Activated CD8-positive, alpha-beta memory T cell treated with anti-CD3 and anti-CD28 coated beads, Interleukin-2, amount 10 ng/mL, durations not matched to agents 7 days and 5 days (primary cell): ENCODE measurements at regions not wholly inside any gene's neighbourhood (a gene's known extent, or its start where the extent isn't known, plus 50 kb on each side); places are given as distances from the start of the nearest gene placed in this dataset.
"Not testable (repeated sequence)": the region's sequence is repeated elsewhere in the genome, so short reads cannot be mapped to it uniquely, and the experiment has no call there.

Source experiments
- ATAC-seq: fragments of 150-1000 bp; cut with Tn5 transposase; one replicate; pipeline ENCODE4 v1.10.0; 2021; ENCODE audit warnings: moderate library complexity
- CTCF ChIA-PET: fragments of 350-600 bp; sonication (Branson Sonifier 250); formaldehyde crosslinking; loops from one replicate; lab custom pipeline; 2021; ENCODE audit warnings: antibody characterized with exemption; lab: Charles Lee
- DNase-seq: peaks from one replicate; pipeline ENCODE4 v3.0.0-alpha.2; 2020
- H3K27ac Mint-ChIP-seq: one replicate; pipeline ENCODE4 v1.8.0; 2021; ENCODE audit warnings: mild to moderate bottlenecking, mixed read lengths
- H3K27me3 Mint-ChIP-seq: one replicate; pipeline ENCODE4 v1.8.0; 2021; ENCODE audit warnings: mixed read lengths
- H3K36me3 Mint-ChIP-seq: one replicate; pipeline ENCODE4 v1.8.0; 2021; ENCODE audit warnings: mild to moderate bottlenecking, mixed read lengths
- H3K4me1 Mint-ChIP-seq: one replicate; pipeline ENCODE4 v1.8.0; 2021; ENCODE audit warnings: mixed read lengths
- H3K4me3 Mint-ChIP-seq: one replicate; pipeline ENCODE4 v1.8.0; 2021; ENCODE audit warnings: mild to moderate bottlenecking, moderate library complexity, mixed read lengths
- H3K9me3 Mint-ChIP-seq: one replicate; pipeline ENCODE4 v1.8.0; 2022; ENCODE audit warnings: low read depth, mixed read lengths

GRCh38 chr1:43035821-43036741 lies 77.4 kb upstream of the SLC2A1 start:
- no peak for DNase-seq
- no peaks in the 10 kb centered on the region for H3K9me3 Mint-ChIP-seq
- H3K4me1 Mint-ChIP-seq, result peaks cover 20% of the 10 kb centered on the region
- H3K27me3 Mint-ChIP-seq, result no peaks in the 10 kb centered on the region
- no peaks in the 10 kb centered on the region for H3K36me3 Mint-ChIP-seq
- H3K4me3 Mint-ChIP-seq, result no peak overlapping the region
- H3K27ac Mint-ChIP-seq, result no peak overlapping the region
- CTCF ChIA-PET, result interaction anchor here (1.2 to 1.4 kb wide), 2 partner anchors 25 to 112 kb away, joined by 3 read pairs; no protein-coding TSS in a partner anchor
- no peak for ATAC-seq

- ATAC-seq (peak; percentile 66), DNase-seq (peak; percentile 41)
- Mint-ChIP-seq H3K4me1 (peaks cover 20% of the 10 kb centered on the region), H3K27me3 (no peaks in the 10 kb centered on the region), H3K36me3 (no peaks in the 10 kb centered on the region), H3K9me3 (no peaks in the 10 kb centered on the region), H3K4me3 (no peak overlapping the region), H3K27ac (peak overlapping the region; percentile 81)
- CTCF ChIA-PET, result interaction anchor here (1.0 to 1.4 kb wide), 3 partner anchors 9 to 111 kb away, joined by 3 read pairs; no protein-coding TSS in a partner anchor
These were observed 76.1 kb upstream of the SLC2A1 start for GRCh38 chr1:43034778-43035177.

DNA sequence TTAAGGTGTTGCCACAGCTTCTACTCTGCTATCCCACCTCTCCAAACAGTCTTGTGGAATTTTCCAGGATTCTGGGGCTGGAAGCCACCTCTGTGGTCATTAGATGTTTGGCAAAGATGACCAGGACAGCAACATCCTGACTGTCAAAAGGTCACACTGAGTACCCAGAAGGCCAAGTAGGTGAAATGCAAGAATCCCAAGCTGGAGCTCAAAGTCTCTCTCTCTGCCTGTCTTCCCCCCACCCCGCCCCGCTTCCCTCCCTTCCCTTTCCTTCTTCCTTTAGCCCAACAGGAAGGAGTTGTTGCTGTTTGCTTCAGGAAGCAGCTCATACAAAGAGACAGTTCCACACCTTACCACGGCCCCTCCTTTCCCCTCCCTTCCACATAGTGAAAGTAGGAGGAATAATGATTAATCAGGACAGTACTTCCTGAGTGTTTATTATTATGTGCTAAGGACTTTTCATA lies 75.6 kb upstream of the SLC2A1 start:
- H3K4me1 Mint-ChIP-seq, result peaks cover 20% of the 10 kb centered on the region
- H3K4me3 Mint-ChIP-seq, result no peak overlapping the region
- CTCF ChIA-PET, result interaction anchor here (1.0 to 1.4 kb wide), 2 partner anchors 9 to 27 kb away, joined by 3 read pairs; no protein-coding TSS in a partner anchor
- ATAC-seq (peak; percentile 16), DNase-seq (no peak)
- H3K27ac Mint-ChIP-seq, result peak overlapping the region; percentile 81
- H3K27me3 Mint-ChIP-seq, result no peaks in the 10 kb centered on the region
- H3K9me3 Mint-ChIP-seq, result no peaks in the 10 kb centered on the region
- H3K36me3 Mint-ChIP-seq, result no peaks in the 10 kb centered on the region

DNA sequence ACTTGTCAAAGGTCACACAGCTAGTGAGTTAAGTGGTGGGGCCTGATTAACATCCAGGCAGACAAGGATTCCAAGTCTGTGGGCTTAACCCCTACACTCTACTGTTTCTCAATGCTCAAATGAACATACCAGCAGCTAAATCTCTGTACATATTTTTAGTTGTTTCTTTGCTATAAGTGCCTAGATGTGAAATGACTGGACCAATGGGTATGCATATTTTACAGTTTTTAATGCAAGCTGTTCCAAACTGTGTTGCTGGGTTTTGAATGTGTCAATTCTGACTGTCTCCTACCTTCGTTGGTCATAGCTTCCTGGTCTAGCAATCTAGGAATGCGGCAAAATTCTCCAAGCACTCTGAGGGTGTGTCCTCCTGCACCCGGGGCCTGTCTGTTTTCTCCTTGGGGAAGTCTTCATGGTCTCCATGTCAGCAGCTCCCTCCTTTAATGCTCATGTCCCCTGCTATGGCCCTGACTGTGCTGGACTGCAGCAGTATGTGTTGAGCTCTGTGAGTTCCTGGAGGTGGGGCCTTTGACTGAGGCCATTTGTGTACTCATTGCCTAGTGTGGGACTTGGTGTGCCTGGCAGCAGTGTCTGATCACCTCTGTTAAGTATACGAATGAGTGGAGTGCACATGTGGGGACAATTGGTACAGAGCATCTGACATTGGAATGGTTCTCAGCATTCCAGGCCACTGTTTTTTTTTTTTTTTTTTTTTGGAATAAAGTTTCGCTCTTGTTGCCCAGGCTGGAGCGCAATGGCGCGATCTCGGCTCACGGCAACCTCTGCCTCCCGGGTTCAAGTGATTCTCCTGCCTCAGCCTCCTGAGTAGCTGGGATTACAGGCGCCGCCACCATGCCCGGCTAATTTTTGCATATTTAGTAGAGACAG lies 72.9 kb upstream of the SLC2A1 start:
- H3K4me3 Mint-ChIP-seq, result no peak overlapping the region
- ATAC-seq, result no peak
- no peaks in the 10 kb centered on the region for H3K9me3 Mint-ChIP-seq
- H3K27ac Mint-ChIP-seq, result no peak overlapping the region
- H3K4me1 Mint-ChIP-seq, result peaks cover 15% of the 10 kb centered on the region
- CTCF ChIA-PET, result interaction anchor here (0.9 kb wide), 1 partner anchor 10 kb away, joined by 3 read pairs; no protein-coding TSS in a partner anchor
- H3K36me3 Mint-ChIP-seq, result no peaks in the 10 kb centered on the region
- DNase-seq, result no peak
- peaks cover 6% of the 10 kb centered on the region for H3K27me3 Mint-ChIP-seq

DNA sequence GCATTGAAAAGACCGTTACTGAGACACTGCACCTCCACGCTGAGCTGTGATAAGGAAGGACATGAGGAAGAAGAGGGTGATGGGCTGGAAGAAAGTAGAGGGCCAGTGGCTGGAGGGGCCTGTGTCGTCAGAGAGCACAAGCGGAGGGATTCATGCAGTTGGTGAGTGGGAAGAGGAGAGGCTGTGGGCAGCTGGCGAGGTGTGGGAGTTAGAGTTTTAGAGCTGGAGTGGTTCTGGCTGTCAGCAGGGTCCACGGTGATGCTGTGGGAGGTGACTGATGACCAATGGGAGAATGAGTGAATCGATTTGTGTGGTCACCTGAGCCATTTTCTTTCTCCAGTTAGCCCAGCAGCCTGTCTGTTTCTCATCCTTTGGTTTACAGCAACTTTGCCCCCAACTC lies 66.2 kb upstream of the SLC2A1 start:
- Mint-ChIP-seq H3K36me3 (no peaks in the 10 kb centered on the region), H3K27me3 (peaks cover 6% of the 10 kb centered on the region), H3K27ac (no peak overlapping the region), H3K4me1 (no peaks in the 10 kb centered on the region), H3K9me3 (no peaks in the 10 kb centered on the region), H3K4me3 (no peak overlapping the region)
- DNase-seq, result no peak
- CTCF ChIA-PET, result interaction anchor here (0.6 kb wide), 1 partner anchor 51 kb away, joined by 3 read pairs; no protein-coding TSS in a partner anchor
- no peak for ATAC-seq

- H3K27me3 Mint-ChIP-seq, result peaks cover 2% of the 10 kb centered on the region
These were observed 63.1 kb upstream of the SLC2A1 start for GRCh38 chr1:43021547-43022474.

DNA sequence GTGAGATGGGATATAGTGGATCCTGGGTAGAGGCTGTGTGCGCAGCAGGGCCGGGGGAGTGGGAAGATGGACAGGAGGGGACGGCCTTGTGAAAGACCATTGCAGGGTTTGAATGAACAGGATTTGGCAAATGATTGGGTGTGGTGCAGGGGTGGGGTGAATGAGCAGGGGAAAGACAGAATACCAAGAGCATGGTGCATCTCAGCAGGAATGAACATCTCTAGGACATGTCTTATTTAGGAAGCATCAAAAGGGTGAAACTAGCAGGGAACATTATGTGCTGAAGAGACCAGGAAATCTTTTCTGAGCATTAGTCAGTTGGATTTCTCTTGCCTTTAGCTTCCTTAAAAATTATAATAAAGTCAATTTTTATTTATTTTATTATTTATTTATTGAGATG lies 60.6 kb upstream of the SLC2A1 start:
- Mint-ChIP-seq H3K9me3 (no peaks in the 10 kb centered on the region), H3K27ac (no peak overlapping the region), H3K4me3 (no peak overlapping the region)

More at GRCh38 chr1:43021547-43022474, 63.1 kb upstream of the SLC2A1 start:
- Mint-ChIP-seq H3K4me3 (no peak overlapping the region), H3K9me3 (no peaks in the 10 kb centered on the region), H3K27ac (no peak overlapping the region), H3K4me1 (no peaks in the 10 kb centered on the region), H3K36me3 (no peaks in the 10 kb centered on the region)
- no peak for DNase-seq
- CTCF ChIA-PET, result interaction anchor here (0.8 kb wide), 1 partner anchor 10 kb away, joined by 3 read pairs; no protein-coding TSS in a partner anchor
- no peak for ATAC-seq

DNA sequence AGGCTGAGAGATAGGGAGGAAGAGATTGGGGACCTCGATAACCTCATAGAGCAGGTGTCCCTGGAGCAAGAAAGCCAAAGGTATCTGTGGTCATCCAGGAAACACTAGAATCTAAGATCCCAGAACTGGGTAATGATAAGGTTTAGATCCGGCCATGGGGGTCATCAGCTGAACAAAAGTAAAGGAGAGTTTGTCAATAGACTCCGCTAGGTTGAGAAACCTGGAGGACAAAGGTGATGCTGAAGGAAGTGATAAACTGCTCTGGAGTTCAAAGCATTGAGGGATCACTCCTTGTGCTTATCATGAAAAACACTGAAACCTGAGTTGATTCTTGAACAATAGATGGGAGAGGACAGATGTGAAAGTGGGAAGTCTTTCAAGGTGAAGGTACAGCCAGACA lies 59.5 kb upstream of the SLC2A1 start:
- peaks cover 18% of the 10 kb centered on the region for H3K27me3 Mint-ChIP-seq
- DNase-seq (no peak), ATAC-seq (no peak)
- CTCF ChIA-PET, result no interaction called here
- no peaks in the 10 kb centered on the region for H3K9me3 Mint-ChIP-seq
- H3K36me3 Mint-ChIP-seq, result no peaks in the 10 kb centered on the region
- no peak overlapping the region for H3K27ac Mint-ChIP-seq
- no peak overlapping the region for H3K4me3 Mint-ChIP-seq
- no peaks in the 10 kb centered on the region for H3K4me1 Mint-ChIP-seq

More for the DNA sequence above, 60.6 kb upstream of the SLC2A1 start:
- H3K4me1 Mint-ChIP-seq, result no peaks in the 10 kb centered on the region
- H3K27me3 Mint-ChIP-seq, result peaks cover 9% of the 10 kb centered on the region
- no peak for ATAC-seq
- no peaks in the 10 kb centered on the region for H3K36me3 Mint-ChIP-seq
- CTCF ChIA-PET, result no interaction called here
- DNase-seq, result no peak

GRCh38 chr1:43015269-43015668 lies 56.6 kb upstream of the SLC2A1 start:
- H3K4me1 Mint-ChIP-seq, result peaks cover 6% of the 10 kb centered on the region
- H3K27ac Mint-ChIP-seq, result no peak overlapping the region
- no peaks in the 10 kb centered on the region for H3K9me3 Mint-ChIP-seq
- peaks cover 30% of the 10 kb centered on the region for H3K27me3 Mint-ChIP-seq
- DNase-seq (no peak), ATAC-seq (no peak)
- no peaks in the 10 kb centered on the region for H3K36me3 Mint-ChIP-seq
- CTCF ChIA-PET, result interaction anchor here (0.6 kb wide), 1 partner anchor 270 kb away, joined by 3 read pairs; no protein-coding TSS in a partner anchor
- no peak overlapping the region for H3K4me3 Mint-ChIP-seq

- not testable (repeated sequence) for H3K27ac Mint-ChIP-seq, H3K4me1 Mint-ChIP-seq, H3K4me3 Mint-ChIP-seq, ATAC-seq, H3K9me3 Mint-ChIP-seq, H3K36me3 Mint-ChIP-seq, DNase-seq
- CTCF ChIA-PET, result interaction anchor here (0.6 kb wide), 1 partner anchor 269 kb away, joined by 3 read pairs; no protein-coding TSS in a partner anchor
- H3K27me3 Mint-ChIP-seq, result peaks cover 30% of the 10 kb centered on the region
These were observed 55.9 kb upstream of the SLC2A1 start for GRCh38 chr1:43014579-43014978.

DNA sequence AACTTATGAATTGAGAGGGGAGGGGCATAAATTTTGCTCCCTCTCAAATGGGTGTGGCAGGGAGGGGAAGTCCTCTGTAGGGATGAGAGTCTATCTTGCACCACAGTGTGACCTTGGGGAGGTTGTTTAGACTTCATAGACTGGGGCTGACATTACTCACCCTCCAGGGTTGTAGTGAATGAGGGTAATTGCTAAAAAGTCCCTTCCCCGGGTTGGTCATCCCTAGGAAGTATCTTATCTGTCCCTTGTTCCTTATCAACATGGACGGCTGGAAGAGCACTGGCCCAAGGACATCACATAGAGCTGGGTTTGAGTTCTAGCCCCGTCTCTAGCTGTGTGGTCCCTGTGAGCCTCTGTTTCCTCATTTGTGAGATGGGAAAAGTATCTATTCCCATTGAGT lies 52.4 kb upstream of the SLC2A1 start:
- DNase-seq (no peak), ATAC-seq (no peak)
- CTCF ChIA-PET, result no interaction called here
- Mint-ChIP-seq H3K27ac (no peak overlapping the region), H3K4me1 (peaks cover 6% of the 10 kb centered on the region), H3K36me3 (no peaks in the 10 kb centered on the region), H3K27me3 (peaks cover 28% of the 10 kb centered on the region), H3K4me3 (no peak overlapping the region), H3K9me3 (no peaks in the 10 kb centered on the region)

DNA sequence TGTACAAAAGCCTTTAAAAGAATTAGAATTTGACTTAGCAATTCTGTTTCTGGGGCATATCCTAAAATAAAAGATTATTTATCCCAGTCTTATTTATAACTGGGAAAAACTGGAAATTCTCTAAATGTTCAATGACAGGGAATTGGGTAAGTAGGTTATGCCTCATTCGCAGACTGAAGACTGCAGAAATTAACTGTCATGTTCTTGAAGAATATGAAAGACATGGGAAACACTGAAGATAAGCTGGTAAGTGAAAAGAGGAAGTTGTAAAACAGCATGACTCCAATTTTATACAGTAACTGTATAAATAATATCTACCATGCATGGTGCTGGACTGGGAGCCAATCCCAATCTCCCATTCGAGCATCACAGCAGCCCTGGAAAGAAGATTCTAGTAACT lies 50.6 kb upstream of the SLC2A1 start:
- Mint-ChIP-seq H3K4me3 (no peak overlapping the region), H3K27ac (no peak overlapping the region), H3K27me3 (peaks cover 22% of the 10 kb centered on the region), H3K4me1 (peaks cover 6% of the 10 kb centered on the region), H3K36me3 (no peaks in the 10 kb centered on the region), H3K9me3 (no peaks in the 10 kb centered on the region)
- DNase-seq, result no peak
- CTCF ChIA-PET, result no interaction called here
- ATAC-seq, result no peak
